H1 (cell line): ENCODE measurements at regions not wholly inside any gene's neighbourhood (a gene's known extent, or its start where the extent isn't known, plus 50 kb on each side); places are given as distances from the start of the nearest gene placed in this dataset.

Experiments used
- CTCF ChIA-PET: fragments of 300-600 bp; sonication (Branson Sonifier 250); formaldehyde crosslinking; loops from one replicate; lab custom pipeline; 2021; ENCODE audit not compliant: partially characterized antibody; lab: Charles Lee
- POLR2A ChIA-PET: fragments of 300-600 bp; sonication (Branson Sonifier 250); formaldehyde crosslinking; loops from one replicate; lab custom pipeline; 2021; ENCODE audit warnings: inconsistent platforms; ENCODE audit not compliant: partially characterized antibody; lab: Charles Lee
- DNase-seq, 2 experiments: peaks; one replicate each; pipeline versions ENCODE4 v3.0.0 to v3.0.0-alpha.2; 2010 to 2022; ENCODE audit warnings: low spot score in 2 of 2, low read depth in 1 of 2, mixed read lengths in 1 of 2
- FAIRE-seq: peaks from 2 replicates; lab custom pipeline; 2011; peaks lifted over from hg19 to GRCh38; lab: Jason Lieb, UNC
- H2AFZ ChIP-seq: 2 replicates; pipeline ENCODE4 v1.8.1; 2012; ENCODE audit warnings: low read length, inconsistent platforms
- H2AK5ac ChIP-seq: 2 replicates; pipeline ENCODE4 v1.6.1; 2013; ENCODE audit warnings: low read depth, low read length
- H2BK120ac ChIP-seq: replicated peaks from 2 replicates; pipeline ENCODE3; 2013; ENCODE audit warnings: low read depth, low read length, inconsistent platforms
- H2BK12ac ChIP-seq: 2 replicates; pipeline ENCODE4 v1.6.1; 2013; ENCODE audit warnings: low read depth, low read length
- H2BK15ac ChIP-seq: 2 replicates; pipeline ENCODE4 v1.6.1; 2013; ENCODE audit warnings: low read length
- H2BK20ac ChIP-seq: 2 replicates; pipeline ENCODE4 v1.6.1; 2013; ENCODE audit warnings: low read length
- H2BK5ac ChIP-seq: 2 replicates; pipeline ENCODE4 v1.6.1; 2013; ENCODE audit warnings: low read depth, low read length
- H3K14ac ChIP-seq: 2 replicates; pipeline ENCODE4 v1.6.1; 2013; ENCODE audit warnings: inconsistent platforms; ENCODE audit not compliant: insufficient read length
- H3K18ac ChIP-seq: 2 replicates; pipeline ENCODE4 v1.6.1; 2013; ENCODE audit warnings: low read length; ENCODE audit errors: extremely low read depth
- H3K23ac ChIP-seq: 2 replicates; pipeline ENCODE4 v1.6.1; 2013; ENCODE audit warnings: inconsistent platforms; ENCODE audit not compliant: insufficient read length
- H3K23me2 ChIP-seq: 2 replicates; pipeline ENCODE4 v1.6.1; 2013; ENCODE audit warnings: low read depth, low read length
- H3K27ac ChIP-seq: 2 replicates; pipeline ENCODE4 v1.6.1; 2011; ENCODE audit warnings: low read depth, low read length, inconsistent platforms
- H3K27me3 ChIP-seq, 4 experiments: replicated peaks in 1 of 4; 1 replicate in 1 of 4; 2 replicates in 3 of 4; pipeline versions ENCODE4 v1.6.1 to v1.8.1; 2011 to 2013; ENCODE audit warnings: low read length in 3 of 4, mild to moderate bottlenecking in 3 of 4, inconsistent platforms in 2 of 4, mixed read lengths in 2 of 4, moderate library complexity in 1 of 4; ENCODE audit not compliant: control insufficient read depth in 3 of 4, insufficient read depth in 3 of 4; ENCODE audit errors: extremely low read depth in 1 of 4
- H3K36me3 ChIP-seq, 4 experiments: 2 replicates each; pipeline versions ENCODE4 v1.6.1 to v1.8.1; 2011 to 2013; ENCODE audit warnings: mild to moderate bottlenecking in 4 of 4, low read length in 3 of 4, moderate library complexity in 2 of 4, control low read depth in 1 of 4, inconsistent platforms in 1 of 4; ENCODE audit not compliant: insufficient read depth in 4 of 4, control insufficient read depth in 2 of 4
- H3K4ac ChIP-seq: replicated peaks from 2 replicates; pipeline ENCODE3; 2013; ENCODE audit warnings: low read length, low read depth, mixed read lengths, inconsistent platforms; ENCODE audit not compliant: insufficient read length
- H3K4me1 ChIP-seq, 4 experiments: replicated peaks in 1 of 4; 1 replicate in 1 of 4; 2 replicates in 3 of 4; pipeline versions ENCODE4 v1.6.1 to v1.8.1; 2011 to 2013; ENCODE audit warnings: low read length in 3 of 4, inconsistent platforms in 2 of 4, mixed read lengths in 1 of 4; ENCODE audit not compliant: insufficient read depth in 4 of 4, control insufficient read depth in 3 of 4
- H3K4me2 ChIP-seq, 2 experiments: 2 replicates each; pipeline versions ENCODE4 v1.6.1 to v1.8.1; 2011 to 2013; ENCODE audit warnings: low read depth in 2 of 2, low read length in 2 of 2, control low read depth in 1 of 2, inconsistent platforms in 1 of 2, mild to moderate bottlenecking in 1 of 2; ENCODE audit not compliant: insufficient read depth in 1 of 2
- H3K4me3 ChIP-seq, 4 experiments: fragments of 200-600, 300-600 bp in 1 of 4; sonication (generic), shearing (Covaris generic), sonication (Bioruptor Twin) in 1 of 4; 2 replicates each; pipeline versions ENCODE4 v1.5.1 to v1.8.1; 2011 to 2016; ENCODE audit warnings: low read length in 4 of 4, low read depth in 3 of 4, control low read depth in 2 of 4, inconsistent platforms in 2 of 4, mild to moderate bottlenecking in 2 of 4, mixed read lengths in 1 of 4, moderate library complexity in 1 of 4; ENCODE audit not compliant: insufficient read depth in 2 of 4; ENCODE audit errors: extremely low read depth in 1 of 4
- H3K56ac ChIP-seq: replicated peaks from 2 replicates; pipeline ENCODE3; 2013; ENCODE audit warnings: low read depth, mild to moderate bottlenecking, mixed read lengths, low read length, inconsistent platforms; ENCODE audit not compliant: insufficient read length
- H3K79me1 ChIP-seq: 2 replicates; pipeline ENCODE4 v1.6.1; 2013; ENCODE audit warnings: low read depth, low read length, control low read depth
- H3K79me2 ChIP-seq, 2 experiments: 2 replicates each; pipeline versions ENCODE4 v1.6.1 to v1.8.1; 2012 to 2013; ENCODE audit warnings: low read length in 2 of 2, mild to moderate bottlenecking in 2 of 2, inconsistent platforms in 1 of 2; ENCODE audit not compliant: insufficient read depth in 2 of 2, control insufficient read depth in 1 of 2
- H3K9ac ChIP-seq, 4 experiments: replicated peaks in 1 of 4; 1 replicate in 1 of 4; 2 replicates in 3 of 4; pipeline versions ENCODE4 v1.6.1 to v1.8.1; 2011 to 2013; ENCODE audit warnings: low read depth in 3 of 4, low read length in 3 of 4, control low read depth in 2 of 4, mild to moderate bottlenecking in 2 of 4, moderate library complexity in 2 of 4, inconsistent platforms in 1 of 4; ENCODE audit errors: extremely low read depth in 1 of 4
- H3K9me3 ChIP-seq, 2 experiments: 2 replicates each; pipeline versions ENCODE4 v1.6.1 to v1.8.1; 2012 to 2013; ENCODE audit warnings: mild to moderate bottlenecking in 2 of 2, moderate library complexity in 2 of 2, control low read depth in 1 of 2, inconsistent platforms in 1 of 2, low read depth in 1 of 2, low read length in 1 of 2, mixed read lengths in 1 of 2; ENCODE audit not compliant: insufficient read depth in 2 of 2
- H4K20me1 ChIP-seq, 2 experiments: replicated peaks in 1 of 2; 2 replicates each; pipeline versions ENCODE3 to v1.8.1; 2011 to 2013; ENCODE audit warnings: inconsistent platforms in 2 of 2, low read length in 2 of 2, mild to moderate bottlenecking in 1 of 2; ENCODE audit not compliant: insufficient read depth in 2 of 2, control insufficient read depth in 1 of 2
- H4K5ac ChIP-seq: 2 replicates; pipeline ENCODE4 v1.6.1; 2013; ENCODE audit warnings: low read length, low read depth, mixed read lengths, inconsistent platforms; ENCODE audit not compliant: insufficient read length
- H4K8ac ChIP-seq: 2 replicates; pipeline ENCODE4 v1.8.0; 2013; ENCODE audit warnings: mild to moderate bottlenecking, moderate library complexity, low read length, inconsistent platforms; ENCODE audit not compliant: insufficient read depth; ENCODE audit errors: extremely low read depth
- H4K91ac ChIP-seq: replicated peaks from 2 replicates; pipeline ENCODE3; 2013; ENCODE audit warnings: low read length, mixed read lengths, inconsistent platforms; ENCODE audit not compliant: insufficient read length
- WGBS, 2 experiments: shearing (Covaris generic) in 1 of 2; methylation state at CpG; one replicate each; pipeline versions ENCODE4 v1.1.6 to v1.1.7; 2013 to 2015; ENCODE audit warnings: low lambda C conversion rate in 2 of 2, mixed read lengths in 2 of 2, inconsistent platforms in 1 of 2, low coverage in 1 of 2, missing lambda C conversion rate in 1 of 2; ENCODE audit not compliant: insufficient replicate concordance in 2 of 2, insufficient coverage in 1 of 2, insufficient read length in 1 of 2; ENCODE audit errors: extremely low coverage in 1 of 2, missing lambda C conversion rate in 1 of 2; 5-methylcytosine and 5-hydroxymethylcytosine counted together
- TF ChIP-seq, protein P1 (sequence below): fragments of 300-600 bp; sonication (generic); IDR thresholded peaks from 2 replicates; pipeline ENCODE4 v1.7.1; 2012; ENCODE audit warnings: low read length, moderate library complexity, mild to moderate bottlenecking, inconsistent platforms; ENCODE audit not compliant: insufficient replicate concordance

DNA sequence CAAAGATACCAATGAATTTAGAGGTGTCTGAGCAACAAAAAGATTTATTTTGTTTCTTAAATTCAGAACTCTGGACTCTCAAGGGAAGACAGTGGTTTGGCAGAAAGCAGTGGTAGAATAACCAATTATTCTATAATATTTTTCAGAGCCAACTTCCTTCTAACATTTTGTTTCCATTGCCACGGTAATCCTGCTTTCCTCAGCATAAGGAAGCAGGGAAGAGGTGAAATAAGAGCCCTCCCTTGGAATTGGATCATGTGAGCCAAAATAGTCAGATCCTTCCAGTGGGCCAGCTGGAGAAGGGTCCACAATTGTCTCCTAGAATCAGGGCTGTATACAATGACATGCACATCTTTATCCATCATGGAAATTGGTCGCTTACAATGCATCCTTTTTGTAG is 130.0 kb upstream of the MAP1B start:
- H3K79me1 ChIP-seq, result no peaks in the 10 kb centered on the region
- H3K56ac ChIP-seq, result no peak overlapping the region

More for the DNA sequence above, 130.0 kb upstream of the MAP1B start:
- Histone ChIP-seq H2BK20ac (no peak overlapping the region), H2BK15ac (no peak overlapping the region), H3K36me3 (no peaks in the 10 kb centered on the region), H4K8ac (no peak overlapping the region), H3K9me3 (no peaks in the 10 kb centered on the region), H3K27me3 (no peaks in the 10 kb centered on the region), H3K4me2 (no peak overlapping the region), H4K91ac (no peak overlapping the region), H2AK5ac (no peak overlapping the region), H3K23me2 (no peaks in the 10 kb centered on the region), H3K4ac (no peak overlapping the region), H3K23ac (no peak overlapping the region), H3K79me2 (no peaks in the 10 kb centered on the region), H3K9ac (no peak overlapping the region), H3K4me3 (no peak overlapping the region), H3K18ac (no peak overlapping the region), H4K20me1 (no peaks in the 10 kb centered on the region), H3K27ac (no peak overlapping the region), H2BK5ac (no peak overlapping the region), H2AFZ (0 out of 2 replicates have a peak overlapping the region, but pooled peaks have one; percentile 30), H2BK120ac (no peak overlapping the region), H2BK12ac (no peak overlapping the region), H3K4me1 (no peaks in the 10 kb centered on the region), H3K14ac (no peak overlapping the region), H4K5ac (no peak overlapping the region)
- TF ChIP-seq, protein P1, sequence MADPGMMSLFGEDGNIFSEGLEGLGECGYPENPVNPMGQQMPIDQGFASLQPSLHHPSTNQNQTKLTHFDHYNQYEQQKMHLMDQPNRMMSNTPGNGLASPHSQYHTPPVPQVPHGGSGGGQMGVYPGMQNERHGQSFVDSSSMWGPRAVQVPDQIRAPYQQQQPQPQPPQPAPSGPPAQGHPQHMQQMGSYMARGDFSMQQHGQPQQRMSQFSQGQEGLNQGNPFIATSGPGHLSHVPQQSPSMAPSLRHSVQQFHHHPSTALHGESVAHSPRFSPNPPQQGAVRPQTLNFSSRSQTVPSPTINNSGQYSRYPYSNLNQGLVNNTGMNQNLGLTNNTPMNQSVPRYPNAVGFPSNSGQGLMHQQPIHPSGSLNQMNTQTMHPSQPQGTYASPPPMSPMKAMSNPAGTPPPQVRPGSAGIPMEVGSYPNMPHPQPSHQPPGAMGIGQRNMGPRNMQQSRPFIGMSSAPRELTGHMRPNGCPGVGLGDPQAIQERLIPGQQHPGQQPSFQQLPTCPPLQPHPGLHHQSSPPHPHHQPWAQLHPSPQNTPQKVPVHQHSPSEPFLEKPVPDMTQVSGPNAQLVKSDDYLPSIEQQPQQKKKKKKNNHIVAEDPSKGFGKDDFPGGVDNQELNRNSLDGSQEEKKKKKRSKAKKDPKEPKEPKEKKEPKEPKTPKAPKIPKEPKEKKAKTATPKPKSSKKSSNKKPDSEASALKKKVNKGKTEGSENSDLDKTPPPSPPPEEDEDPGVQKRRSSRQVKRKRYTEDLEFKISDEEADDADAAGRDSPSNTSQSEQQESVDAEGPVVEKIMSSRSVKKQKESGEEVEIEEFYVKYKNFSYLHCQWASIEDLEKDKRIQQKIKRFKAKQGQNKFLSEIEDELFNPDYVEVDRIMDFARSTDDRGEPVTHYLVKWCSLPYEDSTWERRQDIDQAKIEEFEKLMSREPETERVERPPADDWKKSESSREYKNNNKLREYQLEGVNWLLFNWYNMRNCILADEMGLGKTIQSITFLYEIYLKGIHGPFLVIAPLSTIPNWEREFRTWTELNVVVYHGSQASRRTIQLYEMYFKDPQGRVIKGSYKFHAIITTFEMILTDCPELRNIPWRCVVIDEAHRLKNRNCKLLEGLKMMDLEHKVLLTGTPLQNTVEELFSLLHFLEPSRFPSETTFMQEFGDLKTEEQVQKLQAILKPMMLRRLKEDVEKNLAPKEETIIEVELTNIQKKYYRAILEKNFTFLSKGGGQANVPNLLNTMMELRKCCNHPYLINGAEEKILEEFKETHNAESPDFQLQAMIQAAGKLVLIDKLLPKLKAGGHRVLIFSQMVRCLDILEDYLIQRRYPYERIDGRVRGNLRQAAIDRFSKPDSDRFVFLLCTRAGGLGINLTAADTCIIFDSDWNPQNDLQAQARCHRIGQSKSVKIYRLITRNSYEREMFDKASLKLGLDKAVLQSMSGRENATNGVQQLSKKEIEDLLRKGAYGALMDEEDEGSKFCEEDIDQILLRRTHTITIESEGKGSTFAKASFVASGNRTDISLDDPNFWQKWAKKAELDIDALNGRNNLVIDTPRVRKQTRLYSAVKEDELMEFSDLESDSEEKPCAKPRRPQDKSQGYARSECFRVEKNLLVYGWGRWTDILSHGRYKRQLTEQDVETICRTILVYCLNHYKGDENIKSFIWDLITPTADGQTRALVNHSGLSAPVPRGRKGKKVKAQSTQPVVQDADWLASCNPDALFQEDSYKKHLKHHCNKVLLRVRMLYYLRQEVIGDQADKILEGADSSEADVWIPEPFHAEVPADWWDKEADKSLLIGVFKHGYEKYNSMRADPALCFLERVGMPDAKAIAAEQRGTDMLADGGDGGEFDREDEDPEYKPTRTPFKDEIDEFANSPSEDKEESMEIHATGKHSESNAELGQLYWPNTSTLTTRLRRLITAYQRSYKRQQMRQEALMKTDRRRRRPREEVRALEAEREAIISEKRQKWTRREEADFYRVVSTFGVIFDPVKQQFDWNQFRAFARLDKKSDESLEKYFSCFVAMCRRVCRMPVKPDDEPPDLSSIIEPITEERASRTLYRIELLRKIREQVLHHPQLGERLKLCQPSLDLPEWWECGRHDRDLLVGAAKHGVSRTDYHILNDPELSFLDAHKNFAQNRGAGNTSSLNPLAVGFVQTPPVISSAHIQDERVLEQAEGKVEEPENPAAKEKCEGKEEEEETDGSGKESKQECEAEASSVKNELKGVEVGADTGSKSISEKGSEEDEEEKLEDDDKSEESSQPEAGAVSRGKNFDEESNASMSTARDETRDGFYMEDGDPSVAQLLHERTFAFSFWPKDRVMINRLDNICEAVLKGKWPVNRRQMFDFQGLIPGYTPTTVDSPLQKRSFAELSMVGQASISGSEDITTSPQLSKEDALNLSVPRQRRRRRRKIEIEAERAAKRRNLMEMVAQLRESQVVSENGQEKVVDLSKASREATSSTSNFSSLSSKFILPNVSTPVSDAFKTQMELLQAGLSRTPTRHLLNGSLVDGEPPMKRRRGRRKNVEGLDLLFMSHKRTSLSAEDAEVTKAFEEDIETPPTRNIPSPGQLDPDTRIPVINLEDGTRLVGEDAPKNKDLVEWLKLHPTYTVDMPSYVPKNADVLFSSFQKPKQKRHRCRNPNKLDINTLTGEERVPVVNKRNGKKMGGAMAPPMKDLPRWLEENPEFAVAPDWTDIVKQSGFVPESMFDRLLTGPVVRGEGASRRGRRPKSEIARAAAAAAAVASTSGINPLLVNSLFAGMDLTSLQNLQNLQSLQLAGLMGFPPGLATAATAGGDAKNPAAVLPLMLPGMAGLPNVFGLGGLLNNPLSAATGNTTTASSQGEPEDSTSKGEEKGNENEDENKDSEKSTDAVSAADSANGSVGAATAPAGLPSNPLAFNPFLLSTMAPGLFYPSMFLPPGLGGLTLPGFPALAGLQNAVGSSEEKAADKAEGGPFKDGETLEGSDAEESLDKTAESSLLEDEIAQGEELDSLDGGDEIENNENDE, result no peak
- CTCF ChIA-PET, result no interaction called here
- no peak for FAIRE-seq
- POLR2A ChIA-PET, result no interaction called here
- no peak for DNase-seq
- WGBS, 2 experiments, result 81% methylated on average over 2 of the region's 2 CpGs; no CpG with 5 or more reads in 1 of the 2 experiments
